KBM-7 (cell line): ENCODE measurements at regions not wholly inside any gene's neighbourhood (a gene's known extent, or its start where the extent isn't known, plus 50 kb on each side); places are given as distances from the start of the nearest gene placed in this dataset.

Experiments
- DNase-seq: peaks from one replicate; pipeline ENCODE4 v3.0.0-alpha.2; 2015
- in situ Hi-C: fragments of 300-500 bp; cut with MboI; formaldehyde crosslinking; loops from 2 replicates; pipeline ENCODE4 v1.14.3; 2020; ENCODE audit warnings: low sequenced_read_pairs, low pct_unique_long_range_greater_than_20kb, mixed read lengths

GRCh38 chr20:50256577-50256976, 65.9 kb downstream of the CEBPB start:
- in situ Hi-C loops: no loop called here
- no peak for DNase-seq

DNA sequence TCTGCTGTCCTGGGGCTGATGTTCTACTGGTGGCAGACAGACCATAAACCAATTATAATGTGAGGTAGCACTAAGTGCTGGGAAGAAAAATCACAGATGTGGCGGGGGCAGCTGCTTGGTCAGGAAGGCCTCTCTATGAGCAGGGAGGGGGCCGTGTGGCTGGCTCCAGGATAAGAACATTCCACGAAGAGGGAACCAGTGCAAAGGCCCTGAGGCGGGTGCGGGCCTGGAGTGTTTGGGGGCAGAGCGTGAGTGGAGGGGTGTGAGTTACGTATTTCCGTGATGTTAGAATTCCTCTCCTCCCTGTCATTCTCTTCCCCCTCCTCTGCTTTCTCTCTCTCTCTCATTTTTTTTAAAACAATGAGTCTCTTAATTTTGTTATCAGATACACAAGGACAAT, 67.2 kb downstream of the CEBPB start:
- no peak for DNase-seq
- in situ Hi-C loops: no loop called here

DNA sequence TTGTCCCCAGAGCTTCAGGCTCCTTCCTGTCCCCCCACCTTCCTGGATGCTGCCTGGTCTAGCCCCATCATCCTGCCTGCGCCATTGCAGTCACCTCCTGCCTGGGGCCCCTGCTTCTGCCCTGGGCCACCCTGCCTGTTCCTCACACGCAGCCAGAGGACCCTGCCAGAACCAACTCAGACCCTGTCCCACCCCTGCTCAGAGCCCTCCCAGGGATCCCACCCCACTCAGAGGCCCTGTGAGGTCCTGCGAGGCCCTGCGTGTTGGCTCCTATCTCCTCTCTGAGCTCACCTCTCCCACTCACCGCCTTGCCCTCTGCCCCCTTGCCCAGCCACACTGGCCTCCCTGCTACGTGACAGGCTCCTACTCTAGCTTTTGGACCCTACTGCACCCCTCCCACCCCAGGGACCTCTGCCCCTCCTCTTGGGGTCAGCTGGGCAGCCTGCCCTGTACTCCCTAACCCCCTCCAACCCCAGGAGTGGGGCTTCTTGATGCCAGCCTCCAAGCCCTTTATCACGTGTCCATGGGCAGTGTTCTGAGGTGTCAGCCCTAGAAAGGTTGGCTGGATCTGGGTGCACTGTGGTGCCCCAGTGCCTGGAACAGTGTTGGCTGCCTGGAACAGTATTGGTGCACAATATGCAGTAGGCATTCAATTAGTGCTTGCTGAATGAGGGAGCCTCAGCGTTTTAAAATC, 68.3 kb downstream of the CEBPB start:
- in situ Hi-C loops: no loop called here
- DNase-seq: no peak

DNA sequence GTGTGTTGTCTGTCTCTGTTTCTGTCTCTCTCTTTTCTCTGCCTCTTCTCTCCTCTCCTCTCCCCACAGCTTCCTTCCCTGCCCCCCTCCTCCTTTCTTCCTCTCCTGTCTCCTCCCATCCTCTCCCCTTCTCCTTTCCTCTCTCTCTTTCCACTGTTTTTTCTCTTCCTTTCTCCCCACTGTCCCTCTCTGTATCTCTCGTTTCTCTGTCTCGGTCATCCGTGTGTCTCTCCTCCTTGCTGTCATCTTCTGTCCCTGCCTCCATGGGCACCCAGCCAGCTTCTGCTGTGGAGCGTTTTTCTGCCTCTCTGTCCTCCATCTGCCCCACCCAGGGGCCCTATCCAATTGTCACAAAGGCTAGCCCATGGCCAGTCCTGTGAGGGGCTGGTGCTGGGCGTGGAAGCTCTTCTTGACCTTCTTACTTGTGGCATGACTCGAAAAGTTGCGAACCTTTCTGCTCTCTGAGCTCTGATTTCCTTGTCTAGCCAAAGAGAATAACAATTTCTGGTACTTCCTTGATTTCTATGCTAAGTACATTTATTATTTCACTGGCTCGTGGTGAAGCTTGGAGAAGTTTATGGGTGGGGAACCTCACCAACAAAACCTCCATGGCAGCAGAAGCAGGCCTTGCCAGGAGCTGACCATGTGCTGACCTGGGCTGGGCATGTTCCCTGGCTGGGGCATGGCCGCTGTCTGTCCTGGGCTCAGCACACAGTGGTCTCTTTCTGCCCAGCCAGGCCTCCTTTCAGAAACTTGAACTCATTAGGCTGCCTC, 69.3 kb downstream of the CEBPB start:
- in situ Hi-C loops: no loop called here
- no peak for DNase-seq

GRCh38 chr20:50260479-50261221, 70.0 kb downstream of the CEBPB start:
- no peak for DNase-seq
- in situ Hi-C loops: no loop called here

DNA sequence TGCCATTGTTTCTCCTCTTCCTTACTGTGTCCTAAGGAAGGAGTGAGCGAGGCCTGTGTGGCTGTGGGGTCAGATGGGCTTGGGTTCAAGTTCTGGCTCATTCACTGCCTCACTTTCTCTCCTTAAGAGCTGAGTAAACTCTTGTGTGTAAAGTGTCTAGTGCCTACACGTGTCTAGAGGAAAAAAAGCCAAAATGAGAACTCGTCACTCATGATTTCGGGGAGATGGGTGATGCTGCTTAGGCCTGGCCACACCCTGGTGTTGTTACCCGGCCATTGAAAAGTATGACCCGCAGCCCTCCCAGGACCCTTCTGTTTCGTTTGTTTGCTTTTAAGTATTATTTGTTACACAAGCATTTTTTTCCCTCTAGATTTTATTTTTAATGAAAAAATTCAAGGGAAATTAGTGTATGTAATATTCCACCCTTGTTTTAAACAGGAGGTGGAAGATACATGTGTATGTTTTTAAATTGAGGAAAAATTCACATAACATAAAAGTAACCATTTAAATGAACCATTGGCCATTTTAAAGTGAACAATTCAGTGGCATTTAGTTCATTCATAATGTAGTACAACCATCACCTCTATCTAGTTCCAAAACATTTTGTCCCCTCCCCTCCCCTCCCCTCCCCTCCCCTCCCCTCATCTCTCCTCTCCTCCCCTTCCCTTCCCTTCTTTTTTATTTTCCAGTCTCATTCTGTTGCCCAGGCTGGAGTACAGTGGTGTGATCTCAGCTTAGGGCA, 71.0 kb downstream of the CEBPB start:
- DNase-seq: no peak

GRCh38 chr20:50263831-50264230, 73.2 kb downstream of the CEBPB start:
- in situ Hi-C loops: no loop called here
- DNase-seq: no peak

More for the DNA sequence above, 71.0 kb downstream of the CEBPB start:
- in situ Hi-C loops: no loop called here

- in situ Hi-C loops: no loop called here
- no peak for DNase-seq
Measured at GRCh38 chr20:50264534-50265145, 74.0 kb downstream of the CEBPB start.

DNA sequence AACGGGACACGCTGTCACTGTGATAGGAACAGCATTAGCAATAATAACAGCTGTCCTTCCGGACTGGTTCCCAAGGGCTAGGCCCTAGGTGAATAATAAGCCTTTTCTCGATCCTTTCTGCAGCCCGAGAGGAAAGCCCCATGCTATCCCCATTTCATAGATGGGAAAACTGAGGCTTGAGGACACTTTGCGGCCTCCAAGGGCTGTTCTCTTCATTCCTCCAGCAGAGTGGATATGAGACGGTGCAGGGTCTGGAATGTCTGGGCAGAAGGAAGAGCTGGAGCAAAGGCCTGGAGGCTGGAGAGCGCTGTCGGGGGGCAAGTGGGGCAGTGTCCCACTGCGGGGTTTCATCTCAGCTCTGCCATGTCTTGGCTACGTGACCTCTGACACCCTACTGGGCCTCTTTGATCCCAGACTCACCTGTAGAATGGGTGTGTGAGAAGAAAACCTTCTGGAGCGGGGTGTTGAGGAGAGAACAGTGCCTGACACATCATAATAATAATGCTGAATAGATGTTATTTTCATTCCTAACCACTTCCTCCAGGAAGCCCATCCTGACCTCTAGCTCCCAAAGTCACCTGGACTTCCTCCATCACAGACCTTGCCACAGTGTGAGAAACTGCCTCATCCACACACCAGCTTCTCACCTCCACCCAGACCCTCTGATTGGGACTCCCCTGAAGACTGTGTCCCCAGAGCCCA, 74.8 kb downstream of the CEBPB start:
- DNase-seq: no peak
- in situ Hi-C loops: no loop called here

DNA sequence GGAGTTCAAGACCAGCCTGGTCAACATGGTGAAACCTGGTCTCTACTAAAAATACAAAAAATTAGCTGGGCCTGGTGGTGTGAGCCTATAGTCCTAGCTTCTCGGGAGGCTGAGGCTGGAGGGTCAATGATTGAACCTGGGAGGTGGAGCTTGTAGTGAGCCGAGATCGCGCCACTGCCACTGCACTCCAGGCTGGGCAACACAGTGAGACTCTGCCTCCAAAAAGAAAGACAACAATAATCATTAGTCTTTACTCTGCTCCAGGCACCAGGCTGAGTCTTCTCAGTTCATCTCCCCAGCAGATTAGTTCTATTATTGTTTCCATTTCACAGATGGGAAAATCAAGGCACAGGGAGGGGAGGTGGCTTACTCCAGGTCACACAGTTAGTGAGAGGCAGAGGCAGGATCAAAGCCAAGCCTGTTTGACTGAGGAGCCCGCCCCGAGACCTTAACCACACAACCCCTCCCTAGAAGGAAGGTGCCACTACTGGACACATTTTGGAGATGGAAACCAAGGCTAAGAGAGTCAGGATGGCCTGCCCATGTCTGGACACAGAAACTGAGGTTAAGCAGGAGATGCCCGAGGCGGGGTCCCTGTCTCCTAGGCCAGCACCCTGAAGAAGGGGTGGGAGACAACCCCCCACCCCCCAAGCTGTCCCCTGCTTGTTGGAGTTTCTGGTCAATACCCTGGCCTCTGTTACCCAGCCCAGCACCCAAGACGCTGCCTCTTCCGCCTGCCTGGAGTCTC, 75.8 kb downstream of the CEBPB start:
- in situ Hi-C loops: no loop called here
- DNase-seq: no peak

DNA sequence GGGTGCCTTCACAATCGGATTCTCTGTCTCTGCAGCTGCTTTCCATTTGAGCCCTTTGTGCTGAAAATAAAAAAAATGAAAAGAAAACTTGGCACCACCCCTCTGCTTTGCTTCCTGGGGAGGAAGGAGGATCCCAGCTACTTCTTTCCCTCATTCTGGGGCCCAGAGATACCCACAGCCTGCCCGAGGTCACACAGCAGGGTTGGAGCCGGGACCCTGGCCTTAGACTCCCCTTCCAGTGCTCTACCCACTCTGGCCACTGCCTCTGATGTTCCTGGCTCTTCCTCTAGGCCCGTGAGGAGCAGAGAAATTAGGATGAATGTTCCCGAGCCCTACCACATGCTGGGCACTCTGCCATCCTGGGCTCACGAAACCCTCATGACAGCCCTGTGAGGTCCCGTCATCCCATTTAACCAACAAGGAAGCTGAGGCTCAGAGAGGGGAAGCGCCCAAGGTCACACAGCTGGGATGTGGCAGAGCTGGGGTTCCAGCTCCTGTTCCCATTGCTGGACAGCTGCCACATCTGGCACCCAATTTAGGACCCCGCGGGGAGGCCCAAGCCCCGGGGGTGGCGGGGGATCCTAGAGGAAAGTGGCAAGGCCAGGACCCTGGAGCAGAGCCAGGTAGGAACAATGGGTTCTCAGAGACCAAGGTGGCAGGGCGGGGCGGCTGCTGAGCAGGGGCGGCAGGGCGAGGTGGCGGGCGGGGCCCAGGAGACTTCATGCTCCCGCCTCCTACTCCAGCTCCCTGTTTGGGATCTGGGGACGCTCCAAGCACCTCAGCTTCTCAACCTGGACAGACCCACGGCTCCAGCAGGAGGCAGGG, 76.6 kb downstream of the CEBPB start:
- in situ Hi-C loops: no loop called here
- DNase-seq: no peak

DNA sequence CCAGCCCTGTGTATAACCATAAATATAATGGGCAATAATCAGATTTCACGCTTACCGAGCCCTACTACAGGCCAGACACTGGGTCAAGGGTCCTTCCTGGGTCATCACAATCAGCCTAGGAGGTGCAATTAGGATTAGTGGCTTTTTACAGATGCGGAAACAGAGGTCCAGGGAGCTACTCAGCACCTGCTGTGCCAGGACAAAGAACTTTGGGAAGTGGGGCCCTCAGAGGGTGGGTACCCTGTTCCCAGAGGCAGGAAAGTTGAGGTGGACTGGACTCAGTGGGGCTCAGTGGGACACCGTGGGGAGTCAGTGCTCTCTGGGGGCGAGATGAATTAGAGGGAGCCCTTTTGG, 77.2 kb downstream of the CEBPB start:
- no peak for DNase-seq
- in situ Hi-C loops: no loop called here

DNA sequence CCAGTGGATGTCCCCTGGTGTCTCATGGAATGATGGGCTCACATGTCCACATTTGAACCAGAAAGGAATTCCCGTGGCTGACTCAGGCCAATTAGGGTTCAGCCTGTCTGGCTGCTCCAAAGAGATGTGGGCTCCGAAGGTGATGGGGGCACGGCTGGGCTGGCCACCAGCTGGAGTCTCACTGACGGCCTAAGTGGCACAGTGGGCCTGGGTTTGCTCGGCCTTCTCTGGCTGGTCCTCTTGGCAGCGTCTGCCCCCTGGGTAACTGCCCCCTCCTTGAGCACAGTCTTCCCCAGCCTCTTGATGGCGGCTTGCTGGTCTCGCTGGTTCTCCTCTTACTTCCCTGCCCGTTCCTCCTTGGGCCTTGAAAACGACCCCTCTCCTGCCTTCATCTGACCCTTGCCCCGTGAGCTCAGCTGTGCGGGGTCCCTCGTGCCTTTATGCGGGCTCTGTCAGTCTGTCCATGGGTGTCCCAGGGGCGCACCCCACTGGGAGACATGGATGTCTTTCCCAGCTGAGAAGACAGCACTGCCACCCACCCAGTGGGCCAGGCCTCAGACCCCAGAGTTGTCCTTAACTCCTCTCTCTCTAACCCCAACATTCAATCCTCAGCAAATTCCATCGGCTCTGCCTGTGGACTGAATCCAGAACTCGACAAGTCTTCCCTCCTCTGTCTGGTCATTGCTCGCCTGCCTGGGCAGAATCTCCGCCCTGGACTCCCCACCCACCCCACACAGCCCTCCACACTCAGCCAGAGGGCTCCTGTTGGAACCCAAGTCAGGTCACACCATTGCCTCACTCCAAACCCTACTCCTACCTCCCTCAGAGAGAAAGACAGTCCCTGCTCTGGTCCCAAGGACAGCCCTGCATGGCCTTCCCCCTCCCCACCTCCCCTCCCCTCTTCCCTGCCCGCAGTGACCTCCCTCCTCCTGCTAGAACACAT, 78.7 kb downstream of the CEBPB start:
- in situ Hi-C loops: no loop called here
- no peak for DNase-seq

DNA sequence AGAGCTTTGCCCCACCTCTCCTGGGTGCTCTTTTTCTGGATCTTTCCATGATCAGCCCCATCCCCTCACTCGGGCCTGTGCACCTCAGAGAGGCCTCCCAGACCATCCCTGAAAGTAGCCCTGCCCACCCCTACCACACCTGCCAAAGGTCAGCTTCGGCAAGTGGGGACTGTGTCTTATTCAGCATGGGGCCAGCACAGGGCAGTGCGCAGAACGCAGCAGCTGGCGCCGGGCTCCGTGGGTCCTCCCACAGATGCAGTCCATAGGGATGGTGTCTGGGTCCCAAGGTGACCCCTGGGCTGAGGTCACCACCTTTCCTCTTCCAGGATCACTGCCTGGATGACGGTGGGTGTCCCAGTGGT, 79.4 kb downstream of the CEBPB start:
- in situ Hi-C loops: no loop called here
- no peak for DNase-seq

DNA sequence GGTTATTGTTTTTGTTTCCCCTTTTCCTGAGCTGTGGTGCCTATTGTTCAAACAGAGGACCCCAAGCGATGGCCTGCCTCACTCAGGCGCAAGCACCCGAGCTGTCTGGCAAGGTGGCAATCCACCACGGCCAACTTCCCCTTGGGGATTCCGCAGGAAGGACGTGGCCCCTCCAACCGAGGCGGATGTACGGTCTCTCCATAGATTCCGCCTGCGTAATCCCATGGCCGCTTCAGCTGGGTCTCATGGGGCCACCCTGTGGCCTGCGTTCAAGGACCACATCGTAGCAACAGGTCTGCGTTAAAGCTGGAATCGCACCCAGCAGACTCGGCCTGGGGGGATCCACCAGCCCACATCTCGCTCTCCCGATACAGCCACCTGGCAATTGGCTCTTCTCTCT, 79.9 kb downstream of the CEBPB start:
- DNase-seq: no peak
- in situ Hi-C loops: no loop called here

- no peak for DNase-seq
- in situ Hi-C loops: no loop called here
Measured at GRCh38 chr20:50271176-50271575, 80.5 kb downstream of the CEBPB start.
